ENCODE measurements at regions not wholly inside any gene's neighbourhood (a gene's known extent, or its start where the extent isn't known, plus 50 kb on each side); places are given as distances from the start of the nearest gene placed in this dataset.

- TF ChIP-seq CTCF (conservative IDR thresholded peaks at IDR 0.05; ENCODE audit: low read length) = no peak
- TF ChIP-seq EZH2phosphoT487 (IDR thresholded peaks at IDR 0.05; ENCODE audit: borderline replicate concordance, low read depth, low read length) = no peak
Observed at GRCh38 chr5:118531276-118531675, 457.1 kb downstream of the DTWD2 start.
